ENCODE measurements at regions not wholly inside any gene's neighbourhood (a gene's known extent, or its start where the extent isn't known, plus 50 kb on each side); places are given as distances from the start of the nearest gene placed in this dataset.

GRCh38 chr14:34201909-34202637 is 251.2 kb upstream of the EGLN3 start (continued):
- no peak for TF ChIP-seq HNRNPL (IDR thresholded peaks at IDR 0.05; ENCODE audit: low read depth, low read length)
- TF ChIP-seq KDM4B (CRISPR knock-in tag; IDR thresholded peaks at IDR 0.05) = no peak

- Histone ChIP-seq H2AFZ (ENCODE audit: low read length) (no peak overlapping the region), H3K4me3 (replicated peaks in 1 of 3; ENCODE audit: insufficient read depth in 1 of 3, low read depth in 2 of 3, low read length in 3 of 3) (no peak overlapping the region), H3K27me3 (ENCODE audit: control insufficient read depth in 1 of 2, insufficient read depth in 2 of 2, low read length in 2 of 2) (peaks cover 0 to 3% of the 10 kb centered on the region in 2 experiments; a peak in 1 of 5 replicates), H3K9ac (ENCODE audit: insufficient read depth, low read depth, low read length) (no peak overlapping the region), H3K27ac (ENCODE audit: extremely low read length, insufficient read depth, low read length) (no peak overlapping the region), H3K9me3 (ENCODE audit: low read length) (no peaks in the 10 kb centered on the region), H3K4me2 (ENCODE audit: low read depth, low read length) (no peak overlapping the region), H3K4me1 (ENCODE audit: insufficient read depth, low read length) (no peaks in the 10 kb centered on the region), H3K79me2 (ENCODE audit: insufficient read depth, low read length) (no peaks in the 10 kb centered on the region), H4K20me1 (ENCODE audit: insufficient read depth, low read length) (no peaks in the 10 kb centered on the region), H3K36me3 (replicated peaks in 1 of 2; ENCODE audit: control insufficient read depth in 1 of 2, insufficient read depth in 2 of 2, low read length in 2 of 2) (no peaks in the 10 kb centered on the region)
- in situ Hi-C loops (cut with HindIII; ENCODE audit: extremely low pct_ligation_motif_present, low pct_unique_long_range_greater_than_20kb) = no loop called here
- 25% methylated on average over 4 of the region's 4 CpGs for WGBS (ENCODE audit: low lambda C conversion rate)
- DNase-seq (ENCODE audit: low spot score) = no peak
- ChIA-PET CTCF (ENCODE audit: low intra/inter-chr PET ratio, low total read pairs) (no interaction called here), POLR2A (interaction anchor here (0.5 kb wide), 1 partner anchor 51 kb away, joined by 3 read pairs; no protein-coding TSS in a partner anchor)
- BruUV-seq (replicated peaks) = no TSS peak
- ATAC-seq = no peak
- no peak for FAIRE-seq
- intact Hi-C loops (cut with micrococcal nuclease; ENCODE audit: unreplicated experiment) = no loop called here
- TF ChIP-seq ZMAT3 (CRISPR knock-in tag; conservative IDR thresholded peaks at IDR 0.05) = no peak
- no peak for TF ChIP-seq ZNF747 (CRISPR knock-in tag; IDR thresholded peaks at IDR 0.05; ENCODE audit: borderline replicate concordance)
- TF ChIP-seq NFE2L1 (CRISPR knock-in tag; IDR thresholded peaks at IDR 0.05; ENCODE audit: borderline replicate concordance) = no peak
- no peak for TF ChIP-seq JARID2 (CRISPR knock-in tag; IDR thresholded peaks at IDR 0.05; ENCODE audit: insufficient replicate concordance)
- no peak for TF ChIP-seq ATF2 (CRISPR knock-in tag; IDR thresholded peaks at IDR 0.05)
- TF ChIP-seq TRAFD1 (CRISPR knock-in tag; IDR thresholded peaks at IDR 0.05; ENCODE audit: borderline replicate concordance) = no peak
- TF ChIP-seq FOXO4 (CRISPR knock-in tag; conservative IDR thresholded peaks at IDR 0.05) = no peak
- no peak for TF ChIP-seq HCFC1 (IDR thresholded peaks at IDR 0.05; ENCODE audit: low read depth, low read length)
- no peak for TF ChIP-seq ZFP41 (CRISPR knock-in tag; IDR thresholded peaks at IDR 0.05; ENCODE audit: borderline replicate concordance)
- no peak for TF ChIP-seq MYPOP (CRISPR knock-in tag; IDR thresholded peaks at IDR 0.05)
- TF ChIP-seq MIER3 (CRISPR knock-in tag; IDR thresholded peaks at IDR 0.05; ENCODE audit: borderline replicate concordance) = no peak
- TF ChIP-seq ATF4 (CRISPR knock-in tag; IDR thresholded peaks at IDR 0.05) = no peak
Observed at GRCh38 chr14:34199585-34199984, 248.7 kb upstream of the EGLN3 start.

All from HepG2 (cell line).